ENCODE measurements at regions not wholly inside any gene's neighbourhood (a gene's known extent, or its start where the extent isn't known, plus 50 kb on each side); places are given as distances from the start of the nearest gene placed in this dataset.

DNA sequence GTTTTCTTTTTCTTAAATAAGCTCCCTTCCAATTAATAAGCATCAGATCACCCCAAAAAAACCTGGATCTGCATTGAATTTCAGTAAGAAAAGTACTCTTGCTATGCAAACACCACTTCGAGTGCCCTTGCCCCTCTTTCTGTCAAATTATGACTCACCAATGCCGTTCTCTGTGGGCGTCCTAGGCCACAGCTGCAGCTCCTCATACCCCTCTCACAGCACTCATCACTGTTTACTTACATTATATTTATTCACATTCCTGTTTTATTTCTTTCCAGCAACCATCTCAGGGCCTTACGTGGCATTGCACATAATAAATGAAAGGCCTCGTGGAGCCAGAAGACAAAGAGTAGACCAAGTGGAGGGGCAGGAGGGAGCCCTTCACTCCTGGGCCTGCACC is 99.1 kb upstream of the CTTNBP2NL start:
- H3K36me3 ChIP-seq: no peaks in the 10 kb centered on the region
- TF ChIP-seq POLR2A (IDR thresholded peaks at IDR 0.05) (no peak), POLR2AphosphoS5 (IDR thresholded peaks at IDR 0.05) (no peak), EP300 (IDR thresholded peaks at IDR 0.05) (no peak)
- TF ChIP-seq, protein P1, sequence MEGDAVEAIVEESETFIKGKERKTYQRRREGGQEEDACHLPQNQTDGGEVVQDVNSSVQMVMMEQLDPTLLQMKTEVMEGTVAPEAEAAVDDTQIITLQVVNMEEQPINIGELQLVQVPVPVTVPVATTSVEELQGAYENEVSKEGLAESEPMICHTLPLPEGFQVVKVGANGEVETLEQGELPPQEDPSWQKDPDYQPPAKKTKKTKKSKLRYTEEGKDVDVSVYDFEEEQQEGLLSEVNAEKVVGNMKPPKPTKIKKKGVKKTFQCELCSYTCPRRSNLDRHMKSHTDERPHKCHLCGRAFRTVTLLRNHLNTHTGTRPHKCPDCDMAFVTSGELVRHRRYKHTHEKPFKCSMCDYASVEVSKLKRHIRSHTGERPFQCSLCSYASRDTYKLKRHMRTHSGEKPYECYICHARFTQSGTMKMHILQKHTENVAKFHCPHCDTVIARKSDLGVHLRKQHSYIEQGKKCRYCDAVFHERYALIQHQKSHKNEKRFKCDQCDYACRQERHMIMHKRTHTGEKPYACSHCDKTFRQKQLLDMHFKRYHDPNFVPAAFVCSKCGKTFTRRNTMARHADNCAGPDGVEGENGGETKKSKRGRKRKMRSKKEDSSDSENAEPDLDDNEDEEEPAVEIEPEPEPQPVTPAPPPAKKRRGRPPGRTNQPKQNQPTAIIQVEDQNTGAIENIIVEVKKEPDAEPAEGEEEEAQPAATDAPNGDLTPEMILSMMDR (IDR thresholded peaks at IDR 0.05): no peak
- no peak for DNase-seq (ENCODE audit: low spot score in 2 of 2)
- 92% methylated on average over 5 of the region's 5 CpGs for WGBS
- no peaks in the 10 kb centered on the region for H3K27me3 ChIP-seq
- no peaks in the 10 kb centered on the region for H3K9me3 ChIP-seq
- no peak overlapping the region for H3K4me3 ChIP-seq
- no peak overlapping the region for H3K27ac ChIP-seq
- no peaks in the 10 kb centered on the region for H3K4me1 ChIP-seq

DNA sequence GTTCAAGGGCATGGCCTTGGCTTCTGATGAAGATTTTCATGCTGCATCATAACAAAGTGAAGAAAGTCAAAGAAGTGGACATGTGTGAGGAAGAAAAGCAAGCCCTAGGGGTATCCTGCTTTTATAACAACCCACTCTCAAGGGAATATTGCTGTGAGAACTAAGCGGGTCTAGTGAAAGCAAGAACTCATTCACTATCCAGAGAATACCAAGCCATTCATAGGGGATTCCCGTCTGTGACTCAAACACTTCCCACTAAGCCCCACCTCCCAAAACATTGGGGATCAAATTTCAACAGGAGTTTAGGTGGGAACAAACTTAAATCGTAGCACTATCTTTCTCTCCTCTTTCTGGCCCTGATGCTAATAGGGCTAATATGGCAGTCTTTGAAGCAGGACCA is 98.5 kb upstream of the CTTNBP2NL start:
- H3K4me1 ChIP-seq: no peaks in the 10 kb centered on the region
- TF ChIP-seq EP300 (IDR thresholded peaks at IDR 0.05) (no peak), POLR2A (IDR thresholded peaks at IDR 0.05) (no peak), POLR2AphosphoS5 (IDR thresholded peaks at IDR 0.05) (no peak)
- TF ChIP-seq, protein P1 (IDR thresholded peaks at IDR 0.05): no peak
- WGBS: 37% methylated on average over 3 of the region's 3 CpGs
- no peaks in the 10 kb centered on the region for H3K27me3 ChIP-seq
- H3K36me3 ChIP-seq: no peaks in the 10 kb centered on the region
- H3K4me3 ChIP-seq: no peak overlapping the region
- no peaks in the 10 kb centered on the region for H3K9me3 ChIP-seq
- DNase-seq (ENCODE audit: low spot score in 2 of 2): no peak
- H3K27ac ChIP-seq: no peak overlapping the region

DNA sequence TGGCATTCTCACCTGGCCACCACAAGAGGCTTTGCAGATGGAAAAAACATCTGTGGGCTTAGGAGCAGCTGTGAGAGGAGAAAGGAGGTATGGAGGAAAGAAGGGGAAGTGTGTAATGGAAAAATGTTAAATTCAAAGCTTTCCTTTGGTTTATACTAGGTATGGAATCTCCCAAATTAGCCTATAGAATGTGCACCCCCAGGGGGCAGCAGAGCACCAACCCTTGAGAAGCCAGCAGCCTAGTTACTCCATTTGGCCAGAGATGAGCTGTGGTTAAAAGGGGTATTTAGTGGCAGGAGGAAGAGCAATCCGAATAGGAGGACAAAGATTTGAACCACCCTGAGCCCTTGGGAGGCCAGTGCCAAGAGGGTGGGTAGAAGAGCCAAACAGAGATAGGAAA is 97.5 kb upstream of the CTTNBP2NL start:
- DNase-seq (ENCODE audit: low spot score in 2 of 2): no peak
- WGBS: 43% methylated on average over 1 of the region's 1 CpG
- H3K4me1 ChIP-seq: no peaks in the 10 kb centered on the region
- H3K27me3 ChIP-seq: no peaks in the 10 kb centered on the region
- no peak overlapping the region for H3K27ac ChIP-seq
- no peaks in the 10 kb centered on the region for H3K36me3 ChIP-seq
- H3K4me3 ChIP-seq: no peak overlapping the region
- TF ChIP-seq POLR2AphosphoS5 (IDR thresholded peaks at IDR 0.05): no peak
- TF ChIP-seq, protein P1 (IDR thresholded peaks at IDR 0.05): peak in 1 of 2 donors; percentile 10
- no peaks in the 10 kb centered on the region for H3K9me3 ChIP-seq

DNA sequence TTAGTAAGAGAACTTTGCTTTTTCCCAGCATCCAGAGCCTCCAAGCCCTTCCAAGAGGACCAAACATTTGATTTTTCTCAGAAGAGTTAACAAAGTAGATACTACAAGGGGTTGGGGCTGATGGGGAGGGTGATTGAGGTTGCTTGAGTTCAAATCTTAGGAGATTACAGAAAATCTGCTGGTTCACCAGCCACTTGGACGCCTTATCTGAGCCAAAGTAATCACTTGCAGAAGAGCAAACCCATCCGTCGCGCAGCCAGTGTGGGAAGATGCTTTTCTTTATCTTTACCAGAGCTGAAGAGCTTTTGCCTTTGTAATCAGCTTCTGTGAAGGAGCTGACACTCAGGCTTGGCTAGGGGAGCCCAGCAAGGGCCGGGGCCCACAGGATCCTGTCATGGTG is 91.9 kb upstream of the CTTNBP2NL start:
- 90% methylated on average over 5 of the region's 5 CpGs for WGBS
- TF ChIP-seq POLR2A (IDR thresholded peaks at IDR 0.05) (no peak), POLR2AphosphoS5 (IDR thresholded peaks at IDR 0.05) (no peak), EP300 (IDR thresholded peaks at IDR 0.05) (no peak)
- TF ChIP-seq, protein P1 (IDR thresholded peaks at IDR 0.05): no peak
- Histone ChIP-seq H3K4me3 (no peak overlapping the region), H3K9me3 (no peaks in the 10 kb centered on the region), H3K36me3 (no peaks in the 10 kb centered on the region), H3K4me1 (no peaks in the 10 kb centered on the region), H3K27ac (no peak overlapping the region), H3K27me3 (no peaks in the 10 kb centered on the region)
- no peak for DNase-seq (ENCODE audit: low spot score in 2 of 2)

DNA sequence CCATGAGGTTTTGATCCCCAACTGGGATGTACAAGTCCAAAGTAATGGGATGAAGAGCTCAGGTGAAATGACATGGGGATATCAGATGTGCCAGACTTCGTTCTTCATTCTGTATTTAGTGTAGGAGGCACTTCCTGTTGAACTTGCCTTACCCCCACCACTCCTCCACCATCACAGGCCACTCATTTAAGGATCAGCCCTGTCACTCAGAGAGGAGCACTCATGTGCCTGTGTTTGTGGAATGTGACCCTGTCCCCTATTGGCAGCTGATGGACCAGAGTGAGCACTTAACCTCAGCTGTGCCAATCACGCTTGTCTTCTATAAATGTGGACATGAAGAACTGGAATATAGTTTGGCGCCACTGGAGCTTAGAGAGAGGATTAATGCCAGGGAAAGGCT is 91.4 kb upstream of the CTTNBP2NL start:
- H3K27ac ChIP-seq: no peak overlapping the region

More for the DNA sequence above, 91.4 kb upstream of the CTTNBP2NL start:
- Histone ChIP-seq H3K4me1 (no peaks in the 10 kb centered on the region), H3K9me3 (no peaks in the 10 kb centered on the region), H3K36me3 (no peaks in the 10 kb centered on the region), H3K4me3 (no peak overlapping the region), H3K27me3 (no peaks in the 10 kb centered on the region)
- TF ChIP-seq POLR2A (IDR thresholded peaks at IDR 0.05): no peak
- no peak for TF ChIP-seq POLR2AphosphoS5 (IDR thresholded peaks at IDR 0.05)
- TF ChIP-seq EP300 (IDR thresholded peaks at IDR 0.05): no peak
- TF ChIP-seq, protein P1 (IDR thresholded peaks at IDR 0.05): no peak
- DNase-seq (ENCODE audit: low spot score in 2 of 2): no peak
- WGBS: 71% methylated on average over 3 of the region's 3 CpGs

All from suprapubic skin (tissue), 4 donors.